GM23338 (cell line): ENCODE measurements at regions not wholly inside any gene's neighbourhood (a gene's known extent, or its start where the extent isn't known, plus 50 kb on each side); places are given as distances from the start of the nearest gene placed in this dataset.

Experiments used
- ATAC-seq: fragments of 200-7000 bp; cut with Tn5 transposase; 3 replicates; pipeline ENCODE4 v1.9.1; 2020
- DNase-seq: peaks from one replicate; pipeline ENCODE4 v3.0.0-alpha.2; 2015; ENCODE audit warnings: low spot score
- H2AFZ ChIP-seq: fragments of 200-600 bp; sonication (generic); 2 replicates; pipeline ENCODE4 v1.8.0; 2016; ENCODE audit warnings: antibody characterized with exemption, mild to moderate bottlenecking, moderate library complexity
- H3F3A ChIP-seq: fragments of 200-600 bp; sonication (generic); replicated peaks from 2 replicates; pipeline ENCODE4 v1.8.0; 2017; ENCODE audit warnings: antibody characterized with exemption, mixed run types, low read depth
- H3K27ac ChIP-seq: fragments of 200-600 bp; sonication (generic); 2 replicates; pipeline ENCODE4 v1.6.1; 2016; ENCODE audit warnings: low read depth
- H3K27me3 ChIP-seq: fragments of 200-600 bp; sonication (generic); 2 replicates; pipeline ENCODE4 v1.8.0; 2016; ENCODE audit warnings: mild to moderate bottlenecking, mixed run types, moderate library complexity; ENCODE audit not compliant: insufficient read depth
- H3K36me3 ChIP-seq: fragments of 200-600 bp; sonication (generic); 2 replicates; pipeline ENCODE4 v1.8.0; 2016; ENCODE audit warnings: mild to moderate bottlenecking; ENCODE audit not compliant: insufficient read depth
- H3K4me1 ChIP-seq: fragments of 200-600 bp; sonication (generic); 2 replicates; pipeline ENCODE4 v1.8.0; 2016; ENCODE audit warnings: mild to moderate bottlenecking, moderate library complexity; ENCODE audit not compliant: insufficient read depth
- H3K4me2 ChIP-seq: fragments of 200-600 bp; sonication (generic); 2 replicates; pipeline ENCODE4 v1.7.1; 2017; ENCODE audit warnings: mixed run types
- H3K4me3 ChIP-seq: fragments of 200-600 bp; sonication (generic); 2 replicates; pipeline ENCODE4 v1.6.1; 2016; ENCODE audit warnings: mixed run types
- H3K79me2 ChIP-seq: fragments of 200-600 bp; sonication (generic); replicated peaks from 2 replicates; pipeline ENCODE4 v1.8.0; 2017; ENCODE audit warnings: mild to moderate bottlenecking; ENCODE audit not compliant: insufficient read depth
- H3K9me2 ChIP-seq: fragments of 200-600 bp; sonication (generic); 2 replicates; pipeline ENCODE4 v1.8.0; 2017; ENCODE audit not compliant: insufficient read depth
- H4K20me1 ChIP-seq: fragments of 200-600 bp; sonication (generic); replicated peaks from 2 replicates; pipeline ENCODE4 v1.8.0; 2017; ENCODE audit warnings: mild to moderate bottlenecking; ENCODE audit not compliant: insufficient read depth
- H3K27ac Mint-ChIP-seq: 2 replicates; pipeline ENCODE4 v1.8.0; 2020; ENCODE audit warnings: inconsistent platforms, mild to moderate bottlenecking, moderate library complexity, mixed read lengths
- H3K27me3 Mint-ChIP-seq: 3 replicates; pipeline ENCODE4 v1.8.0; 2022; ENCODE audit warnings: low read depth, mild to moderate bottlenecking, moderate library complexity, mixed read lengths, inconsistent platforms; ENCODE audit not compliant: insufficient read depth, poor library complexity
- H3K36me3 Mint-ChIP-seq: 3 replicates; pipeline ENCODE4 v1.8.0; 2021; ENCODE audit warnings: low read depth, mild to moderate bottlenecking, inconsistent platforms, moderate library complexity, mixed read lengths
- H3K4me1 Mint-ChIP-seq: 3 replicates; pipeline ENCODE4 v1.8.0; 2020; ENCODE audit warnings: mild to moderate bottlenecking, inconsistent platforms, mixed read lengths
- H3K4me3 Mint-ChIP-seq: 3 replicates; pipeline ENCODE4 v1.8.0; 2021; ENCODE audit warnings: moderate library complexity, mild to moderate bottlenecking, inconsistent platforms, mixed read lengths
- H3K9me3 Mint-ChIP-seq: 3 replicates; pipeline ENCODE4 v1.8.0; 2020; ENCODE audit warnings: moderate library complexity, mild to moderate bottlenecking, inconsistent platforms, mixed read lengths
- EZH2 ChIP-seq: fragments of 200-600 bp; sonication (generic); IDR thresholded peaks from one replicate; pipeline ENCODE4 v1.8.0; 2017; ENCODE audit warnings: antibody characterized with exemption, mild to moderate bottlenecking, low read depth; ENCODE audit not compliant: unreplicated experiment
- JUNB ChIP-seq: IDR thresholded peaks from one replicate; pipeline ENCODE4 v1.6.1; 2016; ENCODE audit warnings: antibody characterized with exemption; ENCODE audit not compliant: unreplicated experiment
- NANOG ChIP-seq: IDR thresholded peaks from 2 replicates; pipeline ENCODE4 v1.6.1; 2016; ENCODE audit warnings: antibody characterized with exemption, borderline replicate concordance
- REST ChIP-seq: IDR thresholded peaks from one replicate; pipeline ENCODE4 v1.6.1; 2018; ENCODE audit warnings: antibody characterized with exemption; ENCODE audit not compliant: unreplicated experiment
- STAT1 ChIP-seq: IDR thresholded peaks from one replicate; pipeline ENCODE4 v1.6.1; 2016; ENCODE audit warnings: antibody characterized with exemption; ENCODE audit not compliant: unreplicated experiment
- ZNF114 ChIP-seq: fragments of 250-450 bp; sonication (Bioruptor Pico); IDR thresholded peaks from 2 replicates; pipeline ENCODE4 v1.5.0; 2020; ENCODE audit warnings: mild to moderate bottlenecking, moderate library complexity
- ZNF331 ChIP-seq: fragments of 250-450 bp; sonication (Bioruptor Pico); IDR thresholded peaks from 2 replicates; pipeline ENCODE4 v1.5.0; 2020; ENCODE audit warnings: low read depth, mild to moderate bottlenecking, moderate library complexity
- ZNF462 ChIP-seq: fragments of 250-450 bp; sonication (Bioruptor Pico); IDR thresholded peaks from 2 replicates; pipeline ENCODE4 v1.5.0; 2020; ENCODE audit warnings: mild to moderate bottlenecking, moderate library complexity

DNA sequence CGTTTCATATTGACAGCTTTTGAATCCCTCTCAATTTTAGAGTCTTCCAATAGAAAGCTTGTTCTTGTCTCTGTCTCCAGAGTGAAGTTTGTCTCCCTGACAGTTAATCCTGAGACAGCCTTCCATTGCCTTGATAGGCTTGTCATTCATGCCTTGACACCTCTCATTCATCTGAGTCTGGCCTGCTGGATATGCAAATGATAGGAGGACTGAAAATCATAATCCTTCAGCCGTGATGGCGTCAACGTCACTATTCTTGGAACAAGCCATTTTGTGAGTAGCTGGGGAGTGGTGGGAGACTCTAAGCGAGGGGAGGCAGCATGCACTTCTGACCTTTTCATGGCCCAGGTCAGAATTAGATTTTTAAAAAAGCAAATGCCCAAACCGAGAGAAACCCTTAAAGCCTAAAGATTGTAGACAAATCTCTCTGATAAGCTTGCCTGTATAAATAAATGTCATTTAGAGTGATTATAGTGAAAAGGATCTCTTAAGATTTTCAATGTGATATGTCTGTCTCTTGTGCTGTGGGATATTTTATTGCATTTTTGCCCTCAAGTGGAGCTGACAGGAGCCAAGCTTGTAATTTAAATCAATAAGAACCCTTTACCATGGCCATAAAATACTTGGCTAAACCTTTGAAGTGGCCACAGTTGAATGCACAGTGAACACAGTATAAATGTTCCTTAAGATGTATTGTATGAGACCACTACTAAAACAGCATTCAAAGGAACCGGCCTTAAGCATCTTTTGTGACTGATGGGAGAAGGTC is 148.8 kb downstream of the SNX10 start (continued):
- no peak for TF ChIP-seq ZNF462 (CRISPR knock-in tag)
- TF ChIP-seq EZH2: no peak

DNA sequence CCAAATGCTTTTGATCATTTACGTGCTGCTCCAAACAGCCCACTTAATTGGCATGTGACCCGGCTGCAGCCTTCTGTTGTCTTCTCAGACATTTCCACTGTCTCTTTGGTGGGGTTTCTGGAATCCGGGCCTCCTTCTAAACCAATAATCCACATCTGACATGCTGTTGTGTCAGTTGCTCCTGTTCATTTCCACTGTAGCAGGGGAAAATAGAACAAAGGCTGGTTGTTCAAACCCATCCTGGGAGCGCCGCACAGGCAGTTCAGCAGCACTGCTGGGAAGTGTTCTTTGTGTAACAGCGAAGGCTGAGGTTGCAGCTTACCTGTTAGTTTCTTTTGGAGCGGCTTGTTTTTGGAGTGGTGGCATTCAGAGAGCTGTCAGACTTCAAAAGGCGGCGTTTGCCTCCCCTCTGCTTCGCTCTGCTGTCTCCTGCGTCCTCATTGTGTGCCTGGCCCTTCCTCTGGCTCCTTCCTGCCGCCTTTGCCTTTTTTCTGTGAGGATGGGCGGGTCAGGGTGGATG is 149.4 kb downstream of the SNX10 start:
- peak overlapping the region; percentile 99 for H2AFZ ChIP-seq
- Mint-ChIP-seq H3K27me3 (peaks cover 4% of the 10 kb centered on the region), H3K27ac (no peak overlapping the region), H3K36me3 (no peaks in the 10 kb centered on the region), H3K4me3 (no peak overlapping the region), H3K9me3 (no peaks in the 10 kb centered on the region; the same call in 2 of the 3 replicates), H3K4me1 (peaks cover 24% of the 10 kb centered on the region)
- peak overlapping the region; percentile 60 for H3K4me2 ChIP-seq
- ATAC-seq: peak; percentile 82
- H3K36me3 ChIP-seq: no peaks in the 10 kb centered on the region
- H3K4me3 ChIP-seq: peak overlapping the region; percentile 15; the same call in 1 of the 2 replicates
- no peaks in the 10 kb centered on the region for H3F3A ChIP-seq
- H4K20me1 ChIP-seq: no peaks in the 10 kb centered on the region
- H3K27ac ChIP-seq: no peak overlapping the region
- peak; percentile 53 for DNase-seq
- peaks cover 5% of the 10 kb centered on the region for H3K9me2 ChIP-seq
- no peaks in the 10 kb centered on the region for H3K27me3 ChIP-seq
- H3K79me2 ChIP-seq: no peaks in the 10 kb centered on the region
- H3K4me1 ChIP-seq: peaks cover 14% of the 10 kb centered on the region
- TF ChIP-seq STAT1 (no peak), JUNB (no peak), EZH2 (no peak), REST (no peak), ZNF114 (CRISPR knock-in tag) (no peak), NANOG (no peak), ZNF331 (CRISPR knock-in tag) (no peak)
